HUDEP-2 (cell line): ENCODE measurements at regions not wholly inside any gene's neighbourhood (a gene's known extent, or its start where the extent isn't known, plus 50 kb on each side); places are given as distances from the start of the nearest gene placed in this dataset.
A peak's percentile ranks its signal among the peaks of the same experiment; 100 is the strongest.
"Not testable (repeated sequence)": the region's sequence is repeated elsewhere in the genome, so short reads cannot be mapped to it uniquely, and the experiment has no call there.

ENCODE experiments used
- DNase-seq, 76 experiments: peaks; one replicate each; lab custom pipeline; 2025; ENCODE audit not compliant: unreplicated experiment in 76 of 76; lab: John Stamatoyannopoulos, UW

DNA sequence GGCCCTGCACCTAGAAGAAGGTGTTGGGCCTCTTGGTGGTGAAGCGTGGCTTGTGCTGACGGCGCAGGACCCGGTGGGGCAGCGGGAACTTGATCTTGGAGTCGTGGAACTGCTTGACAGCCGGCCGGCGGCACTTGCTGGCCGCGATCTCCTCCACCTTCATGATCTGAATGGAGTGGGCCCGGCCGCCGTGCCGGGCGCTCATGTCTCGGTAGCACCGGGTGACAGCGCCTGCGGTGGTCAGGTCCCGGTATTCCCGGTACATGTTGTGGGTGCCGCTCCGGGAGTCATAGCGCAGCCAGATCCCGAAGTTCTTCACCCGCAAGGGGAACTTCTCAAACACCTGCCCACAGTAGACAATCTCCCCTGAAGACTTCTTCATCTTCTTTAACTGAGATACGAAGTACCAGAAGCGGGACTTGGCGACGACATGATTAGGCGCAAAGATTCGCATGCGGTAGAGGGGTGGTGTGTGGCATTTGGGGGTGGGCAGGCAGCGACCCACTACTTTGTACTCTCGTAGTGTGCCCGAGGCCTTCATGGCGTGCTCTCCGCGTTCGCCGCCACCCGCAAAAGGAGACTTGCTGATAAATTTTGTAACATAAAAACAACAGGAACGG, 92.1 kb upstream of the MSH6 start:
- DNase-seq: not testable (repeated sequence)

DNA sequence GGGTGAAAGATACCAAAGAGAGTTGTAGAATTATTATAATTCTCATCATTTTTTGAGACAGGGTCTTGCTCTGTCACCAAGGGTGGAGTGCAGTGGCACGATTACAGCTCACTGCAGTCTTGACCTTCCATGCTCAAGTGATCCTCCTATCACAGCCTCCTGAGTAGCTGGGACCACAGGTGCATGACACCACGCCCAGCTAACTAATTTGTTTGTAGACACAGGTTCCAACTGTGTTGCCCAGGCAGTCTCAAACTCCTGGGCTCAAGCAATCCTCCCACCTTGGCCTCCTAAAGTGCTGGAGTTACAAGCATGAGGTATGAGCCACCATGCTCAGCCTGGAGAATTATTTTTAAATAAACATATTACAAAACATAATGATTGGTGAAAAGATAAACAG, 92.8 kb upstream of the MSH6 start:
- no peak for DNase-seq

GRCh38 chr2:47689118-47689517, 93.8 kb upstream of the MSH6 start:
- DNase-seq: not testable (repeated sequence)

GRCh38 chr2:47688561-47688960, 94.4 kb upstream of the MSH6 start:
- no peak for DNase-seq

- DNase-seq: no peak
Observed at GRCh38 chr2:47687856-47688255, 95.1 kb upstream of the MSH6 start.

- DNase-seq: no peak
Observed at GRCh38 chr2:47686018-47686417, 96.9 kb upstream of the MSH6 start.

DNA sequence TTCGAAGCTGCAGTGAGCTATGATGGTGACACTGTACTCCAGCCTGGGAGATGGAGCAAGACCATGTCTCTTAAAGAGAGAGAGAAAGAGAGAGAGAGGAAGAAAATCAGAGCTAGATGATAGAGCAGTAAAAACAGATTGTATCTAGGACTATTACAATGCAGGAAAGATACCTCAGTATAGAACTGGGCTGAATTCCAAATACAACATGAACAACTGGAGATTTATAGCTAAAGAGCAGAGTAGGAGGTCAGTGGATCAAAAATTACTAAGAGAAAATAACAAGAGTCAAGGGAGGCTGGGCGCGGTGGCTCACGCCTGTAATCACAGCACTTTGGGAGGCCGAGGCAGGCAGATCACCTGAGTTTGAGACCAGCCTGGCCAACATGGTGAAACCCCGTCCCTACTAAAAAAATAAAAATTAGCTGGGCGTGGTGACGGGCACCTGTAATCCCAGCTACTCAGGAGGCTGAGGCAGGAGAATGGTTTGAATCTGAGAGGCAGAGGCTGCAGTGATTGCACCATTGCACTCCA, 100.7 kb upstream of the MSH6 start:
- no peak for DNase-seq

DNA sequence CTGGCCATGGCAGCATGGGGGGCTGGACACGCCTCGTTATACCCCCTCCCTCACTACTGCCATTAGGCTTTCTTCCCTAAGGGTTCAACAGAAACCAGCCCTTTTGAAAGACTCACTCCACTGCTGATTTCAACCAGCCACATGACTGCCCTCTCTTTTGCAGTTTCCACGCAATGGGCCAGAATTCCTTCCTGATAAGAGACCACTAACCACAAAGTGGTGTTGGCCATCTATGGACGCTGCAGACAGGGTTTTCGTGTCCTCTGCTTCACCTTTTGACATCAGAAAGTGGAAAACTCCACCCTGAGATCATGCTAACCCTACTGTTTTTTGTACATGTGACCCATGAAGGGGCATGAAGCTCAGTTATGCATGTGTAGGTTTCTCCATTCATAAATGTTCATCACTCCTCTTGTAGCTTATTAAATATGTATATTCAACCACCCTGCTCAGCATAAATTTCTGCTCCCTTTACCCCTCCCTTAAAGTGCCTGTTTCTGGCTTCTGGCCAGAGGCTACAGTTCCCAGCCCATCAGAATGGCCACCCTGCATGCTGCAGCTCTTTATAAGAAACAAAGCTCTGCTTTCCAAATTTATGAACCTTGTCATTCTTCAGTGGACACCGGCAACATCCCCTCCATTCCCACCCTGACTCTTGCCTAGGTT, 105.6 kb upstream of the KCNK12 start:
- DNase-seq: peak in 12 of 76 experiments; percentile 4 to 53 (median 35)

DNA sequence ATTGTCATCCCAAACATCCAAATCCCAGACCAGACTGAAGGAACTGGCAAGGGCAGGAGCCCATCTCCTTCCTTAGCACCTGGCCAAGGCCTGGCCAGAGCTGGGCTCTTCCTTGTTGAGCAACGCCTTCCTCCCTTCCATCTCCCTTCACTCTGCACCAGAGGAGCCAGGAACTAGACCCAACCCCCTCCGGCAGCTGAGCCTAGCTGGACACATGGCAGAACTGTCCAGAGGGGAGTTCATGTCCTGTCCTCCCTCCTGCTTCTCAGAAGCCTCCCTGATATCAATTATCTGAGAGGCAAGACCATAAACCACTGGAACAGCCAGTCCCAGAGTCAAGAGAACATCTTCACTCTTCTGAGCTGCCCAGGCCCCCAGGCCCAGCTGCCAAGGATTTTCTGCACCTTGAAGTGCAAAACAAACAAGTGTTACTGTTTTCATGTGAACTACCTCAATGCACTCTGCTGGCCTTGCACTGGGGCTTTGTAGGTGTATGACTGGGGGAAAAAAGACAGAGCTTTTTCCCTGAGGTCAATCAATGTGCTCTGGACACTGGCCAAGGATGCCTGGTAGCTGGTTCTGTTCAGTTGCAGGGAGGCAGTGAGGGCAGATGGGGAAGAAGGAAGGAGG, 104.5 kb upstream of the KCNK12 start:
- DNase-seq: peak in 1 of 76 experiments; percentile 1

- DNase-seq: no peak
Observed at GRCh38 chr2:47666332-47666731, 95.5 kb upstream of the KCNK12 start.

DNA sequence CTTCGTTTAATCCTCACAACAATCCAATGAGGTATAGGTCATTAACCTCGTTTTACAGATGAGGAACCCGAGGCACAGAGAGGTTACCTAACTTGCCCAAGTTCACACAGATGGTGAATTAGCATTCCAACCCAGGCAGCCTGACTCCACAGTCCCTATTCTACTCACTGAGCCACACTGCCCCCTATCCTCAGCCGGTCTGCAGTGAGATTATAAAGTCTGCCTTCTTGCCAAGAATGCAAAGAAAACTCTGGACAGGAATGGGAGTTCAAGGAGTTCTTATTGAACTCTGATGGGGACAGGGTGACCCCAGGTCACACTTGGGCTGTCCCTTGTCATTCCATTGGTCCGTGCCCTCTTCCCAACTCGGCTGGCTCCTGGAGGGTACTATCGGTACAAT, 94.0 kb upstream of the KCNK12 start:
- peak in 9 of 76 experiments; percentile 1 to 36 (median 13) for DNase-seq

DNA sequence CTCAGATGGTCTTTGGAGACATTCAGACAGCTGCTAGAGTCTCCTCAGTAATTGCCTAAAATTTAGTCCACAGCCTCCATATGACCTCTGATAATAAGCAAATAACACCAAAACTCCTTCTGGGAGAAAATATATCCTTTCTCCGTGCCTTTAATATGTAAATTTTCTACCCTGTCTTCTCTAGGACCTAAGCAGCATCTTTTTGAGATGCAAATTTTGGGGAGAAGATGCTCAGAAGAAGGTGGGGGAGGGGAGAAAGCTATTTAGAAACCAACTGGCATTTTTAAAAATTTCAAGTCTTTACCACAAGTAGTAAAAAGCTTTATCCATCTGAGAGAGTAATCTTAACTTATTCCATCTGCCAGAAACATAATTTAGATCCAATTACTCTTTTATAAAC, 91.8 kb upstream of the KCNK12 start:
- DNase-seq: no peak

DNA sequence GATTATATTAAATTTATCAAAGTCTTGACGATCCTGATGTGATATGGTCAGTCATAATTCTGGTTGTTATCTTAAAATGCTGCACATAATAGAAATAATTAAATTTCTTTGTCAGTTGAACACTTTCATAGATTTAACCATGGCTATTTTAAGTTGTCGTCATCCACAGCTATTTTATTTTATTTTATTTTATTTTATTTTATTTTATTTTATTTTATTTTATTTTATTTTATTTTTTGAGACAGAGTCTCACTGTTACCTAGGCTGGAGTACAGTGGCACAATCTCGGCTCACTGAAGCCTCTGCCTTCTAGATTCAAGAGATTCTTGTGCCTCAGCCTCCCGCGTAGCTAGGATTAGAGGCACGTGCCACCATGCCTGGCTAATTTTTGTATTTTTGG, 90.5 kb upstream of the KCNK12 start:
- no peak for DNase-seq

DNA sequence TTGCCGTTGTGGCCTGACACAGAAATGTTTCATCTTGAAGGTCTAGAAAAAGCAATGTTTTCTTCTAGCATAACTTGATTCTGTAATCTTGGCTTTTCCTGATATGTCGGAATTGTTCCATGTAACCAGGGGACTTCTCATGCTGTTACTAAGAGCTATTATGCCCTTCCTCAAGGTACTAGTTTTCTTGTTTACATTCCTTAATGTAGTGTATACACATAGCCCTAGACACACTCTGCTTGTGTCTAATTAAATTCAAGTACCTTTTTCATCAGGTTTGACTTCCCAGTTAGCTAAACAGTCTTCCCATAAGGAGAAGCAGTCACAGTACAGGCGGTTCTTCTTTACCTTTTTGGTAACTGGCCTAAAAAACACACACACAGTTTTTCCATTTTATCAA, 89.4 kb upstream of the KCNK12 start:
- DNase-seq: no peak

DNA sequence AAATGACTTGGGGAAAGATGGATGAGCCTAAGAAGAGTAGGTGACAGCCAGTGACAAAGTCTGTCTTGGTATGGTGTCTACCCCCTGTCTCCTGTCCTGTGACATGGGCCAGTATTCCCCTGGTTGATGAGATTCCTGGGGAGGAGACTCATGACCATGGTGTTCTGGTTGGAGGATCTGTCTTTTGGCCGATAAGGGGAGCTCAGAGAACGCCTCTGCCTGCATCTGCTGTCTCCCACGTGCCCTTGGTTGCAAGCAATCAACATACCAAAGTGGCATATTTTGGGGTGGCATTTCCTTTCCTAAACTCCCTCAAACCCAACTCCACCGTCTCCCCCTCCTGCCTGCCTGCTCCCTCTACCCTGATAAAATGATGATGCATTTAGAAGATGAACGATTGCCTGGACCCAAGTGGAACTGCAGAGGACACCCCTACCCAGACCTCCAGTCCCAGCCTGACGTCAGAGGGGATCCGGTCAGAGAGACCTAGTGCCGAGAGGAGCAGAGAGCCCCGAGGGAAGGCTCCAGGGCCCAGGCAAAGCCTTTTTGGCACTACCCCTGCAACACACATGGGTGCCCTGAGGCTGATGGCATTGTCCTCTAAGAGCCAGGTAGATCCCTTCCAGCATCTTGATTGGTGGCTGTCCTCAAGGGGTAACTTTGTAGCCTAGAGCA, 88.0 kb upstream of the KCNK12 start:
- DNase-seq: peak in 1 of 76 experiments; percentile 3

DNA sequence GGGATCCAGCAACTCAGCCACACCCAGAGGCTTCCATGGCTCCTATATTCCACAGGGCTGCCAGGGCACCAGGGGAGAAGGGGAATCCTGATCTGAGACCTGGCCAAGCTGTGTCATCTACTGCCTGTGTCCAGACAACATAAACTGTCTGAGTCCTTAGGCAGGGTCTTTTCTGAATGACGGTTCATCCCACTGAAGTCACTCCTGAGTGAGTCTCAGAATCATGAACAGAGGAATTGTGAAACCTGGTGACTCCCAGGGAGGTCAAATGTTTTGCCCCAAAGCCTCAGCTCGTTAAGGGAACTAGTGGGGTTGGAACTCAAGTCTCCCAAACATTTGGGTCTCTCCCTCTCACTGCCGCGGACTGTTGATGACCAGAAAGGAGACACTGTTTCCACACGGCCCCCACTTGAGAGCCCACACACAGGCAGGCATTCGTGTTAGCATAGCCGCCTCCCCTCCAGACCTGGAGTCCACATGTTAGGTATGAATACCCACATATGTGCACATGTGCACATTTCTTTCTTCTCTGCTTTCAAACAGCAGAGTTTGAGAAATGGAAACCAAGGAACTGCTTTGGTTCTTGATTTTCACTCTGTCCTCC, 87.2 kb upstream of the KCNK12 start:
- no peak for DNase-seq

DNA sequence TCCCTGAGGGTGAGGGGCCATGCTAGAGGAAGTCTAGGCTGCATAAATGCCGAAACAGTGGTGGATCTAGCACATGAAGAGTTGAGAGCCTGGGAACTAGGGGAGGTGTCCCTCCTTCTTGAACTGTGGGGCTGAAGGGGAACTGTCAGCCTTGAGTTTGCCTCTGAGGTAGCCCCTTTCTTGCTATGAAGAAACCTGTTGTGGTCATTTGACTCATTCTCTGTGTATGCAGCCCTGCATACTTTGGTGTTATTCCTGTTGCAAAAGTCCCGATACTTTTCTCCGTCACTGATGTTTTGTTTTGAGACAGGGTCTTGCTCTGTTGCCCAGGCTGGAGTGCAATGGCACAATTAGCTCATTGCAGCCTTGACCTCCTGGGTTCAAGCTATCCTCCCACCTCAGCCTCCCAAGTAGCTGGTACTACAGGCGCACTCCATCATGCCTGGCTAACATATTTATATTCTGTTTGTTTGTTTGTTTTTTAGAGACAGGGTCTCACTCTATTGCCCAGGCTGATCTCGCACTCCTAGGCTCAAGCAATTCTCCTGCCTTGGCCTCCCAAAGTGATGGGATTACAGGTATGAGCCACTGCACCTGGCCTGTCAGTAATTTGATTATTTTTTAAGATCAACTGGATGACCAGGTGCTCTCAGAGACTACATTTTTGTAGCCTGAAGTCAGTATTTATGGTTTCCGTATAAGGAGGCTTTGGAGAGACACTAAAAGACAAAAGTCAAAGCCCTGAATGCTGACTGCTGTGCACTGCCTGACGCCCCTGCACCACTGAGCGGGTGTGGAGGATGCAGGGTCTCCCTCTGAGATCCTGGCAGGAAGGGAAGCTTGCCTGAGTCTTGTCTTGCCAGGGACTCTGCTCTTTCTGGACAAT, 86.2 kb upstream of the KCNK12 start:
- no peak for DNase-seq

- no peak for DNase-seq
Observed at GRCh38 chr2:47655563-47655880, 84.7 kb upstream of the KCNK12 start.

GRCh38 chr2:47654790-47655562, 84.2 kb upstream of the KCNK12 start:
- DNase-seq: no peak
